GM12878 (cell line): ENCODE measurements at regions not wholly inside any gene's neighbourhood (a gene's known extent, or its start where the extent isn't known, plus 50 kb on each side); places are given as distances from the start of the nearest gene placed in this dataset.

Experiments used
- ATAC-seq: fragments of 200-7000 bp; cut with Tn5 transposase; 3 replicates; pipeline ENCODE4 v1.9.1; 2020; ENCODE audit warnings: mild to moderate bottlenecking, moderate library complexity
- BruUV-seq: library from RNA; stranded (reverse); fragments of 400-500 nt; replicated peaks from 2 replicates; lab custom pipeline; 2021; lab: Mats Ljungman, UMichigan
- CTCF ChIA-PET: fragments of 300-600 bp; sonication (Branson Sonifier 250); formaldehyde crosslinking; extraction: SDS; loops from one replicate; lab custom pipeline; 2021; ENCODE audit warnings: inconsistent platforms; lab: Yijun Ruan, JAX
- POLR2A ChIA-PET: fragments of 350-600 bp; formaldehyde crosslinking; extraction: SDS; loops from one replicate; lab custom pipeline; 2021; ENCODE audit warnings: inconsistent platforms; lab: Charles Lee
- RAD21 ChIA-PET: fragments of 300-600 bp; sonication (Branson Sonifier 250); formaldehyde crosslinking; loops from one replicate; lab custom pipeline; 2023; ENCODE audit warnings: antibody characterized with exemption; ENCODE audit not compliant: unreplicated experiment; lab: Charles Lee
- SMC1A ChIA-PET: fragments of 300-600 bp; sonication (Branson Sonifier 250); formaldehyde crosslinking; loops from one replicate; lab custom pipeline; 2023; ENCODE audit not compliant: unreplicated experiment, uncharacterized antibody; lab: Charles Lee
- DNase-seq: peaks from one replicate; pipeline ENCODE4 v3.0.0-alpha.2; 2011; ENCODE audit warnings: low read depth, low spot score
- FAIRE-seq: peaks from 3 replicates; lab custom pipeline; 2011; peaks lifted over from hg19 to GRCh38; lab: Jason Lieb, UNC
- H2AFZ ChIP-seq: 2 replicates; pipeline ENCODE4 v1.6.0; 2011; ENCODE audit warnings: low read depth, low read length, control low read depth; ENCODE audit not compliant: control insufficient read depth
- H3K27ac ChIP-seq: 2 replicates; pipeline ENCODE4 v1.5.1; 2011; ENCODE audit warnings: control low read depth; ENCODE audit not compliant: control insufficient read depth, insufficient read depth
- H3K27me3 ChIP-seq, 2 experiments: replicated peaks in 1 of 2; 2 replicates each; pipeline versions ENCODE4 v1.6.0 to v1.6.1; 2011; ENCODE audit warnings: low read length in 1 of 2; ENCODE audit not compliant: control insufficient read depth in 2 of 2, insufficient read depth in 2 of 2
- H3K36me3 ChIP-seq, 2 experiments: 2 replicates each; pipeline ENCODE4 v1.5.1; 2011; ENCODE audit warnings: low read length in 1 of 2; ENCODE audit not compliant: control insufficient read depth in 2 of 2, insufficient read depth in 2 of 2
- H3K4me1 ChIP-seq: 2 replicates; pipeline ENCODE4 v1.6.1; 2011; ENCODE audit warnings: mild to moderate bottlenecking, low read length, moderate library complexity, mixed read lengths; ENCODE audit not compliant: control insufficient read depth, insufficient read depth
- H3K4me2 ChIP-seq: 2 replicates; pipeline ENCODE4 v1.6.0; 2011; ENCODE audit warnings: control low read depth; ENCODE audit not compliant: control insufficient read depth, insufficient read depth
- H3K4me3 ChIP-seq: fragments of 200-600 bp; sonication (generic); 2 replicates; pipeline ENCODE4 v1.5.1; 2016
- H3K79me2 ChIP-seq: 2 replicates; pipeline ENCODE4 v1.6.0; 2011; ENCODE audit warnings: low read length; ENCODE audit not compliant: control insufficient read depth, insufficient read depth
- H3K9ac ChIP-seq: 2 replicates; pipeline ENCODE4 v1.8.0; 2011; ENCODE audit warnings: low read length, control low read depth, mixed read lengths; ENCODE audit not compliant: control insufficient read depth, insufficient read depth
- H3K9me3 ChIP-seq: replicated peaks from 3 replicates; pipeline ENCODE4 v1.5.1; 2011; ENCODE audit warnings: mild to moderate bottlenecking, low read length; ENCODE audit not compliant: control insufficient read depth, insufficient read depth
- H4K20me1 ChIP-seq: 2 replicates; pipeline ENCODE4 v1.6.0; 2011; ENCODE audit not compliant: control insufficient read depth, insufficient read depth
- BCLAF1 ChIP-seq: fragments of 450-650 bp; IDR thresholded peaks from 2 replicates; pipeline ENCODE4 v1.6.1; 2017; ENCODE audit warnings: antibody characterized with exemption, mild to moderate bottlenecking, moderate library complexity
- EP300 ChIP-seq, 2 experiments: fragments of 150-350 bp in 1 of 2; IDR thresholded peaks; 2 replicates each; pipeline ENCODE4 v1.6.1; 2011 to 2012; ENCODE audit warnings: low read depth in 2 of 2, low read length in 2 of 2, borderline replicate concordance in 1 of 2, improper control_type of control experiment in 1 of 2, inconsistent platforms in 1 of 2; ENCODE audit not compliant: control insufficient read depth in 1 of 2
- IRF5 ChIP-seq: fragments of 450-650 bp; IDR thresholded peaks from 2 replicates; pipeline ENCODE4 v1.6.1; 2017; ENCODE audit warnings: borderline replicate concordance
- KLF5 ChIP-seq: fragments of 450-650 bp; IDR thresholded peaks from 2 replicates; pipeline ENCODE4 v1.6.1; 2014; ENCODE audit warnings: mild to moderate bottlenecking; ENCODE audit not compliant: partially characterized antibody
- MAX ChIP-seq: IDR thresholded peaks from 2 replicates; pipeline ENCODE4 v1.6.1; 2012; ENCODE audit warnings: low read depth, low read length, improper control_type of control experiment
- MEF2B ChIP-seq: fragments of 450-650 bp; IDR thresholded peaks from 2 replicates; pipeline ENCODE4 v1.6.1; 2018; ENCODE audit warnings: mild to moderate bottlenecking, moderate library complexity; ENCODE audit not compliant: partially characterized antibody, poor library complexity, severe bottlenecking
- NR2C1 ChIP-seq: fragments of 450-650 bp; IDR thresholded peaks from 2 replicates; pipeline ENCODE4 v1.6.1; 2017; ENCODE audit warnings: antibody characterized with exemption, mild to moderate bottlenecking, moderate library complexity
- SMAD5 ChIP-seq: IDR thresholded peaks from 2 replicates; pipeline ENCODE4 v1.6.1; 2016; ENCODE audit warnings: antibody characterized with exemption, low read depth
- STAT3 ChIP-seq: IDR thresholded peaks from 2 replicates; pipeline ENCODE4 v1.6.1; 2011; ENCODE audit warnings: low read depth, low read length, improper control_type of control experiment
- TARDBP ChIP-seq: IDR thresholded peaks from 2 replicates; pipeline ENCODE4 v1.6.1; 2016; ENCODE audit warnings: borderline replicate concordance
- TCF12 ChIP-seq: IDR thresholded peaks from 2 replicates; pipeline ENCODE4 v1.6.1; 2011; ENCODE audit warnings: low read depth, mild to moderate bottlenecking, low read length
- WGBS: methylation state at CpG from one replicate; pipeline ENCODE4 v1.1.6; 2016; ENCODE audit warnings: low lambda C conversion rate; ENCODE audit not compliant: insufficient replicate concordance, insufficient coverage; ENCODE audit errors: missing lambda C conversion rate; 5-methylcytosine and 5-hydroxymethylcytosine counted together
- in situ Hi-C: fragments of 300-500 bp; cut with MboI; formaldehyde crosslinking; loops from 9 replicates; pipeline ENCODE4 v1.14.3; 2018; ENCODE audit warnings: mixed read lengths
- intact Hi-C: fragments of 100-400 bp; cut with micrococcal nuclease; formaldehyde crosslinking; loops from one replicate; pipeline ENCODE4 v1.14.2; 2022; ENCODE audit not compliant: unreplicated experiment

- no TSS peak for BruUV-seq
- H3K27ac ChIP-seq: no peak overlapping the region
- DNase-seq: no peak
- no peaks in the 10 kb centered on the region for H4K20me1 ChIP-seq
- TF ChIP-seq TARDBP (no peak), IRF5 (no peak)
- ChIA-PET SMC1A (interaction anchor here (0.7 to 1.4 kb wide), 2 partner anchors 9 to 446 kb away, joined by 3 read pairs; no protein-coding TSS in a partner anchor), RAD21 (interaction anchor here (0.9 kb wide), 1 partner anchor 33 kb away, joined by 3 read pairs; no protein-coding TSS in a partner anchor), POLR2A (interaction anchor here (0.6 kb wide), 2 partner anchors 147 to 267 kb away, joined by 3 to 5 read pairs; no protein-coding TSS in a partner anchor), CTCF (interaction anchor here (0.8 to 1.6 kb wide), 4 partner anchors 13 to 448 kb away, joined by 3 read pairs; no protein-coding TSS in a partner anchor)
- no peaks in the 10 kb centered on the region for H3K79me2 ChIP-seq
- 18% methylated on average over 6 of the region's 6 CpGs for WGBS
- no peak overlapping the region for H3K9ac ChIP-seq
- intact Hi-C loops (no loop called here), in situ Hi-C loops (no loop called here)
- H2AFZ ChIP-seq: no peak overlapping the region
- no peaks in the 10 kb centered on the region for H3K9me3 ChIP-seq
- H3K4me2 ChIP-seq: no peak overlapping the region
- no peak for FAIRE-seq
- H3K27me3 ChIP-seq: peaks cover 13 to 19% of the 10 kb centered on the region in 2 experiments
- no peak overlapping the region for H3K4me3 ChIP-seq
- ATAC-seq: no peak
- H3K4me1 ChIP-seq: no peaks in the 10 kb centered on the region
- no peaks in the 10 kb centered on the region for H3K36me3 ChIP-seq
Measured at GRCh38 chr1:38138498-38139233, 92.1 kb upstream of the POU3F1 start.

- no peaks in the 10 kb centered on the region for H3K79me2 ChIP-seq
- ATAC-seq (no peak), DNase-seq (no peak), FAIRE-seq (no peak)
- H3K4me1 ChIP-seq: no peaks in the 10 kb centered on the region
- in situ Hi-C loops: no loop called here
- ChIA-PET POLR2A (no interaction called here), SMC1A (no interaction called here), RAD21 (no interaction called here), CTCF (interaction anchor here (1.5 kb wide), 1 partner anchor 65 kb away, joined by 5 read pairs; no protein-coding TSS in a partner anchor)
- intact Hi-C loops: no loop called here
- no peaks in the 10 kb centered on the region for H3K9me3 ChIP-seq
- 10% methylated on average over 3 of the region's 3 CpGs for WGBS
- BruUV-seq: no TSS peak
- no peak overlapping the region for H3K4me2 ChIP-seq
- no peak overlapping the region for H3K9ac ChIP-seq
- H2AFZ ChIP-seq: no peak overlapping the region
- peaks cover 16 to 19% of the 10 kb centered on the region in 2 experiments for H3K27me3 ChIP-seq
- no peaks in the 10 kb centered on the region for H3K36me3 ChIP-seq
- H3K4me3 ChIP-seq: no peak overlapping the region
- H3K27ac ChIP-seq: no peak overlapping the region
- H4K20me1 ChIP-seq: no peaks in the 10 kb centered on the region
- TF ChIP-seq MEF2B (no peak), NR2C1 (no peak), SMAD5 (no peak), EP300 (IDR thresholded peaks at IDR 0.05; ENCODE audit: borderline replicate concordance in 1 of 2, control insufficient read depth in 1 of 2, low read depth in 2 of 2, low read length in 2 of 2) (no peak), STAT3 (no peak), MAX (no peak), BCLAF1 (no peak), KLF5 (no peak), TCF12 (no peak)
Measured at GRCh38 chr1:38137164-38137563, 90.6 kb upstream of the POU3F1 start.
